SK-N-SH (cell line): ENCODE measurements at regions not wholly inside any gene's neighbourhood (a gene's known extent, or its start where the extent isn't known, plus 50 kb on each side); places are given as distances from the start of the nearest gene placed in this dataset.

Source experiments
- CTCF ChIA-PET: fragments of 300-600, 350-600 bp; formaldehyde crosslinking; extraction: SDS; loops from one replicate; lab custom pipeline; 2021; lab: Yijun Ruan, JAX
- POLR2A ChIA-PET: fragments of 350-600 bp; sonication (Branson Sonifier 250); formaldehyde crosslinking; extraction: SDS; loops from one replicate; lab custom pipeline; 2020; ENCODE audit warnings: antibody characterized with exemption, inconsistent platforms; lab: Yijun Ruan, JAX
- DNase-seq: peaks from one replicate; pipeline ENCODE4 v3.0.0; 2012
- H2AFZ ChIP-seq: fragments of 200-600 bp; sonication (generic); 2 replicates; pipeline ENCODE4 v1.8.1; 2016; ENCODE audit warnings: antibody characterized with exemption, mild to moderate bottlenecking, low read depth
- H3F3A ChIP-seq: fragments of 200-600 bp; sonication (generic); replicated peaks from 2 replicates; pipeline ENCODE3; 2016; ENCODE audit warnings: antibody characterized with exemption, mild to moderate bottlenecking; ENCODE audit not compliant: insufficient read depth
- H3K27ac ChIP-seq, 2 experiments: fragments of 200-500 bp in 1 of 2; fragments of 200-600 bp in 1 of 2; sonication (Bioruptor generic) in 1 of 2; sonication (generic), shearing (Covaris generic) in 1 of 2; 2 replicates each; pipeline versions ENCODE4 v1.5.1 to v1.6.1; 2014 to 2016; ENCODE audit warnings: low read depth in 2 of 2, inconsistent platforms in 1 of 2, low read length in 1 of 2, mild to moderate bottlenecking in 1 of 2, mixed read lengths in 1 of 2
- H3K27me3 ChIP-seq: fragments of 200-600 bp; sonication (generic), shearing (Covaris generic); 2 replicates; pipeline ENCODE4 v1.6.1; 2016; ENCODE audit warnings: mixed run types; ENCODE audit not compliant: insufficient read depth
- H3K36me3 ChIP-seq, 2 experiments: fragments of 200-500 bp in 1 of 2; fragments of 200-600 bp in 1 of 2; sonication (Bioruptor generic) in 1 of 2; sonication (generic) in 1 of 2; replicated peaks in 1 of 2; 2 replicates each; pipeline versions ENCODE3 to v1.5.1; 2014 to 2016; ENCODE audit warnings: low read length in 1 of 2, mild to moderate bottlenecking in 1 of 2; ENCODE audit not compliant: insufficient read depth in 2 of 2, control insufficient read depth in 1 of 2
- H3K4me1 ChIP-seq, 2 experiments: fragments of 200-500 bp in 1 of 2; fragments of 200-600 bp in 1 of 2; sonication (Bioruptor generic) in 1 of 2; sonication (generic), shearing (Covaris generic) in 1 of 2; 2 replicates each; pipeline versions ENCODE4 v1.5.1 to v1.6.1; 2014 to 2016; ENCODE audit warnings: low read depth in 1 of 2, low read length in 1 of 2, mixed run types in 1 of 2; ENCODE audit not compliant: insufficient read depth in 2 of 2, control insufficient read depth in 1 of 2
- H3K4me2 ChIP-seq: fragments of 200-600 bp; sonication (generic), shearing (Covaris generic); 2 replicates; pipeline ENCODE4 v1.6.1; 2017; ENCODE audit warnings: mixed run types
- H3K4me3 ChIP-seq, 2 experiments: fragments of 200-500 bp in 1 of 2; fragments of 200-600 bp in 1 of 2; sonication (Bioruptor generic) in 1 of 2; sonication (generic), shearing (Covaris generic) in 1 of 2; 2 replicates each; pipeline versions ENCODE4 v1.5.1 to v1.8.1; 2014 to 2016; ENCODE audit warnings: low read depth in 2 of 2, inconsistent platforms in 1 of 2, low read length in 1 of 2, mild to moderate bottlenecking in 1 of 2, mixed read lengths in 1 of 2, moderate library complexity in 1 of 2
- H3K79me2 ChIP-seq: fragments of 200-600 bp; sonication (generic); 2 replicates; pipeline ENCODE4 v1.8.1; 2017; ENCODE audit warnings: mild to moderate bottlenecking; ENCODE audit not compliant: insufficient read depth
- H3K9ac ChIP-seq: fragments of 200-600 bp; sonication (generic); 2 replicates; pipeline ENCODE4 v1.6.1; 2017; ENCODE audit warnings: mixed run types
- H3K9me2 ChIP-seq: fragments of 200-600 bp; sonication (generic); 2 replicates; pipeline ENCODE4 v1.6.1; 2017; ENCODE audit warnings: mixed run types
- H3K9me3 ChIP-seq: fragments of 200-600 bp; sonication (generic); 2 replicates; pipeline ENCODE4 v1.6.1; 2017; ENCODE audit warnings: mixed run types, mild to moderate bottlenecking, moderate library complexity
- H4K20me1 ChIP-seq: fragments of 200-600 bp; sonication (generic); 2 replicates; pipeline ENCODE4 v1.6.1; 2017; ENCODE audit warnings: mild to moderate bottlenecking, mixed run types; ENCODE audit not compliant: insufficient read depth
- ELF1 ChIP-seq: IDR thresholded peaks from 2 replicates; pipeline ENCODE4 v1.4.0; 2012
- GABPA ChIP-seq: IDR thresholded peaks from 2 replicates; pipeline ENCODE4 v1.4.0; 2012; ENCODE audit warnings: low read depth, mild to moderate bottlenecking
- GATA2 ChIP-seq: sonication (generic); formaldehyde crosslinking; IDR thresholded peaks from 2 replicates; pipeline ENCODE4 v1.5.0; 2020; ENCODE audit warnings: mild to moderate bottlenecking, missing genetic modification reagents
- JUND ChIP-seq: IDR thresholded peaks from 2 replicates; pipeline ENCODE4 v1.4.0; 2012
- NFIC ChIP-seq: IDR thresholded peaks from 2 replicates; pipeline ENCODE4 v1.4.0; 2012; ENCODE audit warnings: borderline replicate concordance
- NRF1 ChIP-seq: IDR thresholded peaks from 2 replicates; pipeline ENCODE4 v1.6.1; 2012; ENCODE audit warnings: low read depth, mild to moderate bottlenecking, low read length
- POLR2AphosphoS5 ChIP-seq: IDR thresholded peaks from 2 replicates; pipeline ENCODE4 v1.6.1; 2012; ENCODE audit warnings: low read depth, low read length
- RFX5 ChIP-seq: IDR thresholded peaks from 2 replicates; pipeline ENCODE4 v1.6.1; 2012; ENCODE audit warnings: mild to moderate bottlenecking, improper control_type of control experiment, low read length
- RXRA ChIP-seq: IDR thresholded peaks from 2 replicates; pipeline ENCODE4 v1.4.0; 2012; ENCODE audit warnings: low read depth, mild to moderate bottlenecking, borderline replicate concordance
- SIN3A ChIP-seq: IDR thresholded peaks from 2 replicates; pipeline ENCODE4 v1.6.1; 2012; ENCODE audit warnings: low read depth, mild to moderate bottlenecking, low read length, moderate library complexity, borderline replicate concordance
- SMC3 ChIP-seq: IDR thresholded peaks from 2 replicates; pipeline ENCODE4 v1.6.1; 2012; ENCODE audit warnings: low read depth, low read length, improper control_type of control experiment
- TAF1 ChIP-seq: IDR thresholded peaks from 2 replicates; pipeline ENCODE4 v1.6.1; 2012; ENCODE audit warnings: low read depth, mild to moderate bottlenecking, low read length, moderate library complexity, borderline replicate concordance
- TCF12 ChIP-seq: IDR thresholded peaks from 2 replicates; pipeline ENCODE4 v1.4.0; 2012
- TEAD4 ChIP-seq: IDR thresholded peaks from 2 replicates; pipeline ENCODE4 v1.4.0; 2012; ENCODE audit warnings: mild to moderate bottlenecking, borderline replicate concordance; ENCODE audit not compliant: insufficient read depth
- WGBS: methylation state at CpG from one replicate; pipeline ENCODE4 v1.1.6; 2017; ENCODE audit warnings: low lambda C conversion rate; 5-methylcytosine and 5-hydroxymethylcytosine counted together
- TF ChIP-seq, protein P1 (sequence below): fragments of 200-600 bp; sonication (generic); IDR thresholded peaks from 2 replicates; pipeline ENCODE4 v1.6.1; 2017; ENCODE audit warnings: antibody characterized with exemption, mild to moderate bottlenecking, moderate library complexity
- TF ChIP-seq, protein P2 (sequence below): IDR thresholded peaks from 2 replicates; pipeline ENCODE4; 2012
- TF ChIP-seq, protein P3 (sequence below): IDR thresholded peaks from 2 replicates; pipeline ENCODE4 v1.4.0; 2012; ENCODE audit warnings: low read depth, borderline replicate concordance
- TF ChIP-seq, protein P4 (sequence below): IDR thresholded peaks from 2 replicates; pipeline ENCODE4 v1.4.0; 2012; ENCODE audit warnings: low read depth, borderline replicate concordance

DNA sequence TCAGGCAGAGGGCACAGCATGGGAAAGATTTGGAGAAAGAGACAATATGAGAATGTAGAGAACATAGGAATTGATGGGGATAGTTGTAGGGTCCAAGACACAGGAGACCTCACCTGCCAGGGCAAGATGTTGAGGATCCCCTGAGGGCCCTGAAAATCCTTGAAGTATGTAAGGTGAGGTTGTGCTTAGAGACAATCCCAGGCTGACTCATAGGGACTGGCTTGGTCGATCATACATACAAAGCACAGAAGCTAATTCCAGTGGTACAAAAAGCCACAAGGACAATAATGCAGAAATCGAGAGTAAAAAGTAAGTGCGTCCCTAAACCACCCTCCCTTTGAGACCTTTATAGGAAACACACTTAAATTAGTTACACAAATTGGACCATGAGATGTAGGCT, 468.2 kb downstream of the MIAT start (continued):
- TF ChIP-seq, protein P1, sequence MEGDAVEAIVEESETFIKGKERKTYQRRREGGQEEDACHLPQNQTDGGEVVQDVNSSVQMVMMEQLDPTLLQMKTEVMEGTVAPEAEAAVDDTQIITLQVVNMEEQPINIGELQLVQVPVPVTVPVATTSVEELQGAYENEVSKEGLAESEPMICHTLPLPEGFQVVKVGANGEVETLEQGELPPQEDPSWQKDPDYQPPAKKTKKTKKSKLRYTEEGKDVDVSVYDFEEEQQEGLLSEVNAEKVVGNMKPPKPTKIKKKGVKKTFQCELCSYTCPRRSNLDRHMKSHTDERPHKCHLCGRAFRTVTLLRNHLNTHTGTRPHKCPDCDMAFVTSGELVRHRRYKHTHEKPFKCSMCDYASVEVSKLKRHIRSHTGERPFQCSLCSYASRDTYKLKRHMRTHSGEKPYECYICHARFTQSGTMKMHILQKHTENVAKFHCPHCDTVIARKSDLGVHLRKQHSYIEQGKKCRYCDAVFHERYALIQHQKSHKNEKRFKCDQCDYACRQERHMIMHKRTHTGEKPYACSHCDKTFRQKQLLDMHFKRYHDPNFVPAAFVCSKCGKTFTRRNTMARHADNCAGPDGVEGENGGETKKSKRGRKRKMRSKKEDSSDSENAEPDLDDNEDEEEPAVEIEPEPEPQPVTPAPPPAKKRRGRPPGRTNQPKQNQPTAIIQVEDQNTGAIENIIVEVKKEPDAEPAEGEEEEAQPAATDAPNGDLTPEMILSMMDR, result no peak
- TF ChIP-seq SIN3A (no peak), POLR2AphosphoS5 (no peak)

DNA sequence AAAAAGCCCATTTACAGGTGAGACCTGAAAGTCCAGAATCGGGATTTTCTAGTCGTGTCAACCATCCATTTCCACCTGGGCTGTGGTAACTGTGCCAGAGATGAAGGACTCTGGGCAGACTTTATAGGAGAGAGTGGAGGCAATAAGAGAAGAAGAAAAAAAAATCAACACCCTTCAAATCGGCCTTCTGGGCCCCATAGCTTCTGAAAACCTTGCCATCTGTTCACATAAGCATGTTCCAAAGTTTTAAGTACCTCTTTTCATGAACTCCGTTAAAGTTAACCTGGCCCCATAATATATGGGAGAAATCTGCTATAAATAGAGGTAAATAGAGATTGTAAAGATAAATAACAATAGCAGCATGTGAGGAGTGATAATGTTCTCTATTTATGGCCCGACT, 470.5 kb downstream of the MIAT start:
- CTCF ChIA-PET, result interaction anchor here (1.0 kb wide), 1 partner anchor 372 kb away, joined by 4 read pairs; no protein-coding TSS in a partner anchor

More for the DNA sequence above, 470.5 kb downstream of the MIAT start:
- H3K9ac ChIP-seq, result no peak overlapping the region
- TF ChIP-seq NFIC (no peak), TCF12 (no peak), TEAD4 (no peak), RXRA (no peak), POLR2AphosphoS5 (no peak), ELF1 (no peak), TAF1 (no peak), NRF1 (no peak), GABPA (no peak), SMC3 (no peak), RFX5 (no peak), JUND (no peak), GATA2 (CRISPR knock-in tag) (no peak)
- TF ChIP-seq, protein P1, result no peak
- TF ChIP-seq, protein P2, sequence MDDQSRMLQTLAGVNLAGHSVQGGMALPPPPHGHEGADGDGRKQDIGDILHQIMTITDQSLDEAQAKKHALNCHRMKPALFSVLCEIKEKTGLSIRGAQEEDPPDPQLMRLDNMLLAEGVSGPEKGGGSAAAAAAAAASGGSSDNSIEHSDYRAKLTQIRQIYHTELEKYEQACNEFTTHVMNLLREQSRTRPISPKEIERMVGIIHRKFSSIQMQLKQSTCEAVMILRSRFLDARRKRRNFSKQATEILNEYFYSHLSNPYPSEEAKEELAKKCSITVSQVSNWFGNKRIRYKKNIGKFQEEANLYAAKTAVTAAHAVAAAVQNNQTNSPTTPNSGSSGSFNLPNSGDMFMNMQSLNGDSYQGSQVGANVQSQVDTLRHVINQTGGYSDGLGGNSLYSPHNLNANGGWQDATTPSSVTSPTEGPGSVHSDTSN, result no peak
- TF ChIP-seq, protein P3, sequence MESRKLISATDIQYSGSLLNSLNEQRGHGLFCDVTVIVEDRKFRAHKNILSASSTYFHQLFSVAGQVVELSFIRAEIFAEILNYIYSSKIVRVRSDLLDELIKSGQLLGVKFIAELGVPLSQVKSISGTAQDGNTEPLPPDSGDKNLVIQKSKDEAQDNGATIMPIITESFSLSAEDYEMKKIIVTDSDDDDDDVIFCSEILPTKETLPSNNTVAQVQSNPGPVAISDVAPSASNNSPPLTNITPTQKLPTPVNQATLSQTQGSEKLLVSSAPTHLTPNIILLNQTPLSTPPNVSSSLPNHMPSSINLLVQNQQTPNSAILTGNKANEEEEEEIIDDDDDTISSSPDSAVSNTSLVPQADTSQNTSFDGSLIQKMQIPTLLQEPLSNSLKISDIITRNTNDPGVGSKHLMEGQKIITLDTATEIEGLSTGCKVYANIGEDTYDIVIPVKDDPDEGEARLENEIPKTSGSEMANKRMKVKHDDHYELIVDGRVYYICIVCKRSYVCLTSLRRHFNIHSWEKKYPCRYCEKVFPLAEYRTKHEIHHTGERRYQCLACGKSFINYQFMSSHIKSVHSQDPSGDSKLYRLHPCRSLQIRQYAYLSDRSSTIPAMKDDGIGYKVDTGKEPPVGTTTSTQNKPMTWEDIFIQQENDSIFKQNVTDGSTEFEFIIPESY, result no peak
- TF ChIP-seq, protein P4, sequence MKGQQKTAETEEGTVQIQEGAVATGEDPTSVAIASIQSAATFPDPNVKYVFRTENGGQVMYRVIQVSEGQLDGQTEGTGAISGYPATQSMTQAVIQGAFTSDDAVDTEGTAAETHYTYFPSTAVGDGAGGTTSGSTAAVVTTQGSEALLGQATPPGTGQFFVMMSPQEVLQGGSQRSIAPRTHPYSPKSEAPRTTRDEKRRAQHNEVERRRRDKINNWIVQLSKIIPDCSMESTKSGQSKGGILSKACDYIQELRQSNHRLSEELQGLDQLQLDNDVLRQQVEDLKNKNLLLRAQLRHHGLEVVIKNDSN, result no peak
- no peaks in the 10 kb centered on the region for H3K79me2 ChIP-seq
- H2AFZ ChIP-seq, result no peak overlapping the region
- 71% methylated on average over 5 of the region's 5 CpGs for WGBS
- POLR2A ChIA-PET, result no interaction called here
- no peaks in the 10 kb centered on the region; the same call in none of the 2 replicates for H3K27me3 ChIP-seq
- H4K20me1 ChIP-seq, result no peaks in the 10 kb centered on the region
- H3F3A ChIP-seq, result no peaks in the 10 kb centered on the region
- no peak overlapping the region for H3K4me3 ChIP-seq
- no peak for DNase-seq
- H3K4me1 ChIP-seq, result no peaks in the 10 kb centered on the region
- H3K36me3 ChIP-seq, result no peaks in the 10 kb centered on the region
- H3K27ac ChIP-seq, result no peak overlapping the region
- H3K9me2 ChIP-seq, result no peaks in the 10 kb centered on the region
- no peak overlapping the region for H3K4me2 ChIP-seq
- no peaks in the 10 kb centered on the region for H3K9me3 ChIP-seq
